PC-9 (cell line): ENCODE measurements at regions not wholly inside any gene's neighbourhood (a gene's known extent, or its start where the extent isn't known, plus 50 kb on each side); places are given as distances from the start of the nearest gene placed in this dataset.

Experiments
- BruUV-seq: library from RNA; stranded (reverse); fragments of 400-500 nt; replicated peaks from 2 replicates; lab custom pipeline; 2021; lab: Mats Ljungman, UMichigan
- CTCF ChIA-PET: fragments of 300-600 bp; sonication (Branson Sonifier 250); formaldehyde crosslinking; loops from one replicate; lab custom pipeline; 2022; ENCODE audit warnings: antibody characterized with exemption; lab: Charles Lee
- POLR2A ChIA-PET: fragments of 300-600 bp; sonication (Branson Sonifier 250); formaldehyde crosslinking; loops from one replicate; lab custom pipeline; 2022; ENCODE audit warnings: antibody characterized with exemption; ENCODE audit not compliant: unreplicated experiment; lab: Charles Lee
- DNase-seq, 2 experiments: peaks; one replicate each; pipeline versions ENCODE4 v3.0.0 to v3.0.0-alpha.2; 2015 to 2022; ENCODE audit warnings: mixed read lengths in 1 of 2
- H2AFZ ChIP-seq: fragments of 200-600 bp; sonication (generic); 2 replicates; pipeline ENCODE4 v1.8.1; 2017; ENCODE audit warnings: antibody characterized with exemption
- H3F3A ChIP-seq: fragments of 200-600 bp; sonication (generic); 2 replicates; pipeline ENCODE4 v1.8.1; 2017; ENCODE audit warnings: antibody characterized with exemption, mild to moderate bottlenecking, low read depth; ENCODE audit not compliant: insufficient read depth
- H3K27ac ChIP-seq: fragments of 200-600 bp; sonication (generic); 2 replicates; pipeline ENCODE4 v1.6.1; 2016; ENCODE audit warnings: mixed run types
- H3K27me3 ChIP-seq: fragments of 200-600 bp; sonication (generic); 2 replicates; pipeline ENCODE4 v1.6.1; 2016; ENCODE audit warnings: low read depth, mixed run types; ENCODE audit not compliant: insufficient read depth
- H3K36me3 ChIP-seq: fragments of 200-600 bp; sonication (generic); 2 replicates; pipeline ENCODE4 v1.6.1; 2016; ENCODE audit warnings: low read depth, mixed run types
- H3K4me1 ChIP-seq: fragments of 200-600 bp; sonication (generic); replicated peaks from 2 replicates; pipeline ENCODE4 v1.6.1; 2016; ENCODE audit warnings: mixed run types; ENCODE audit not compliant: insufficient read depth
- H3K4me2 ChIP-seq: fragments of 200-600 bp; sonication (generic); 2 replicates; pipeline ENCODE4 v1.6.1; 2017; ENCODE audit warnings: mixed run types
- H3K4me3 ChIP-seq: fragments of 200-600 bp; sonication (generic); 2 replicates; pipeline ENCODE4 v1.6.1; 2016; ENCODE audit warnings: mixed run types
- H3K79me2 ChIP-seq: fragments of 200-600 bp; sonication (generic); 2 replicates; pipeline ENCODE4 v1.6.1; 2017; ENCODE audit warnings: low read depth, mixed run types
- H3K9me2 ChIP-seq: fragments of 200-600 bp; sonication (generic); 2 replicates; pipeline ENCODE4 v1.8.1; 2017; ENCODE audit warnings: mild to moderate bottlenecking; ENCODE audit not compliant: insufficient read depth
- H3K9me3 ChIP-seq: fragments of 200-600 bp; sonication (generic); 2 replicates; pipeline ENCODE4 v1.8.1; 2016; ENCODE audit warnings: low read depth; ENCODE audit not compliant: insufficient read depth
- H4K20me1 ChIP-seq: fragments of 200-600 bp; sonication (generic); 2 replicates; pipeline ENCODE4 v1.8.1; 2017; ENCODE audit not compliant: insufficient read depth
- EZH2 ChIP-seq: fragments of 200-600 bp; sonication (generic); IDR thresholded peaks from 2 replicates; pipeline ENCODE4 v1.8.0; 2017; ENCODE audit warnings: antibody characterized with exemption, low read depth
- intact Hi-C: fragments of 100-400 bp; cut with micrococcal nuclease; formaldehyde crosslinking; loops from one replicate; pipeline ENCODE4 v1.10.0; 2022; ENCODE audit not compliant: unreplicated experiment
- TF ChIP-seq, protein P1 (sequence below): fragments of 200-600 bp; sonication (generic); conservative IDR thresholded peaks from 2 replicates; pipeline ENCODE4 v1.6.1; 2017; ENCODE audit warnings: mixed run types, antibody characterized with exemption, mild to moderate bottlenecking, moderate library complexity

DNA sequence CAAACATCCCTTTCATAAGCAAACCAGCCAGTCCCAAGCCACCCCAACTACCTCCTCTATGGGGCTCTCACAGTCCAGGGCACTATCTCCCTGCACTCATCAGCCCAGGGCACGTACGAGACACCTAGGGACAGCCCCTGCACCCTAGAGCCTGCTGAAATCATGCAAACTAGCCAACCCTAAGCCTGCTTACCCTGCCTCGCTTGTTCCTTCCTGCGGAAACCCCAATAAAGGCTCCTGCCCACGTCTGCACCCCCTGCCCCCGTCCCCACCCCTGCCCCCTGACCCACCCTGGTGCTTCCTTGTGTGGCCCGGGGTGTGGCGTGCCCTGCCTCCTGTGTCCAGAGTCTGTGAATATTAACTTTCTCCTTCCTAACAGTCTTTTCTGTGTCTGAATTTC lies 135.9 kb downstream of the GADD45G start:
- CTCF ChIA-PET, result no interaction called here
- no TSS peak for BruUV-seq

GRCh38 chr9:89742660-89743059 lies 137.8 kb downstream of the GADD45G start:
- Histone ChIP-seq H4K20me1 (no peaks in the 10 kb centered on the region), H3K27ac (no peak overlapping the region), H3K9me3 (no peaks in the 10 kb centered on the region), H3K79me2 (no peaks in the 10 kb centered on the region), H3K9me2 (no peaks in the 10 kb centered on the region), H2AFZ (no peak overlapping the region), H3F3A (no peaks in the 10 kb centered on the region), H3K27me3 (peaks cover 82% of the 10 kb centered on the region), H3K4me3 (no peak overlapping the region), H3K4me2 (no peak overlapping the region), H3K4me1 (no peaks in the 10 kb centered on the region), H3K36me3 (no peaks in the 10 kb centered on the region)
- CTCF ChIA-PET, result no interaction called here
- TF ChIP-seq EZH2, result no peak
- TF ChIP-seq, protein P1, sequence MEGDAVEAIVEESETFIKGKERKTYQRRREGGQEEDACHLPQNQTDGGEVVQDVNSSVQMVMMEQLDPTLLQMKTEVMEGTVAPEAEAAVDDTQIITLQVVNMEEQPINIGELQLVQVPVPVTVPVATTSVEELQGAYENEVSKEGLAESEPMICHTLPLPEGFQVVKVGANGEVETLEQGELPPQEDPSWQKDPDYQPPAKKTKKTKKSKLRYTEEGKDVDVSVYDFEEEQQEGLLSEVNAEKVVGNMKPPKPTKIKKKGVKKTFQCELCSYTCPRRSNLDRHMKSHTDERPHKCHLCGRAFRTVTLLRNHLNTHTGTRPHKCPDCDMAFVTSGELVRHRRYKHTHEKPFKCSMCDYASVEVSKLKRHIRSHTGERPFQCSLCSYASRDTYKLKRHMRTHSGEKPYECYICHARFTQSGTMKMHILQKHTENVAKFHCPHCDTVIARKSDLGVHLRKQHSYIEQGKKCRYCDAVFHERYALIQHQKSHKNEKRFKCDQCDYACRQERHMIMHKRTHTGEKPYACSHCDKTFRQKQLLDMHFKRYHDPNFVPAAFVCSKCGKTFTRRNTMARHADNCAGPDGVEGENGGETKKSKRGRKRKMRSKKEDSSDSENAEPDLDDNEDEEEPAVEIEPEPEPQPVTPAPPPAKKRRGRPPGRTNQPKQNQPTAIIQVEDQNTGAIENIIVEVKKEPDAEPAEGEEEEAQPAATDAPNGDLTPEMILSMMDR, result no peak
- intact Hi-C loops, result no loop called here
- POLR2A ChIA-PET, result no interaction called here
- BruUV-seq, result no TSS peak
- DNase-seq, result no peak

More for the DNA sequence above, 135.9 kb downstream of the GADD45G start:
- DNase-seq, result no peak
- POLR2A ChIA-PET, result no interaction called here
- Histone ChIP-seq H3K27ac (no peak overlapping the region), H3K4me2 (no peak overlapping the region), H3K36me3 (no peaks in the 10 kb centered on the region), H3F3A (no peaks in the 10 kb centered on the region), H3K27me3 (peaks cover 83% of the 10 kb centered on the region), H3K4me3 (no peak overlapping the region), H3K9me3 (no peaks in the 10 kb centered on the region), H3K4me1 (no peaks in the 10 kb centered on the region), H3K79me2 (no peaks in the 10 kb centered on the region), H4K20me1 (no peaks in the 10 kb centered on the region), H3K9me2 (no peaks in the 10 kb centered on the region), H2AFZ (no peak overlapping the region)
- TF ChIP-seq, protein P1, result no peak
- no peak for TF ChIP-seq EZH2
- intact Hi-C loops, result no loop called here

- CTCF ChIA-PET, result no interaction called here
- no TSS peak for BruUV-seq
- TF ChIP-seq, protein P1, result no peak
- no peak for TF ChIP-seq EZH2
- no peaks in the 10 kb centered on the region for H3K9me2 ChIP-seq
- no peaks in the 10 kb centered on the region for H3F3A ChIP-seq
- no peaks in the 10 kb centered on the region for H4K20me1 ChIP-seq
- no peak overlapping the region for H3K4me3 ChIP-seq
- no peak overlapping the region for H3K4me2 ChIP-seq
- POLR2A ChIA-PET, result no interaction called here
- H3K27ac ChIP-seq, result no peak overlapping the region
- no peaks in the 10 kb centered on the region for H3K4me1 ChIP-seq
- H3K79me2 ChIP-seq, result no peaks in the 10 kb centered on the region
- no peaks in the 10 kb centered on the region for H3K36me3 ChIP-seq
- no peak for DNase-seq
- no peak overlapping the region for H2AFZ ChIP-seq
- peaks cover 79% of the 10 kb centered on the region for H3K27me3 ChIP-seq
- intact Hi-C loops, result no loop called here
- peaks cover 1% of the 10 kb centered on the region; the same call in 1 of the 2 replicates for H3K9me3 ChIP-seq
Observed at GRCh38 chr9:89743216-89743572, 138.4 kb downstream of the GADD45G start.
